Naive thymus-derived CD4-positive, alpha-beta T cell (primary cell): ENCODE measurements at regions not wholly inside any gene's neighbourhood (a gene's known extent, or its start where the extent isn't known, plus 50 kb on each side); places are given as distances from the start of the nearest gene placed in this dataset.

Experiments
- ATAC-seq: fragments of 150-1000 bp; cut with Tn5 transposase; 2 replicates; pipeline ENCODE4 v1.10.0; 2021; ENCODE audit warnings: mild to moderate bottlenecking, moderate library complexity
- CTCF ChIA-PET: fragments of 350-600 bp; sonication (Branson Sonifier 250); formaldehyde crosslinking; loops from one replicate; lab custom pipeline; 2021; ENCODE audit warnings: antibody characterized with exemption; lab: Charles Lee
- POLR2A ChIA-PET: fragments of 350-600 bp; sonication (Branson Sonifier 250); formaldehyde crosslinking; loops from one replicate; lab custom pipeline; 2021; ENCODE audit warnings: antibody characterized with exemption, inconsistent platforms; lab: Charles Lee
- DNase-seq, 9 donors: peaks; one replicate each; pipeline versions ENCODE4 v3.0.0 to v3.0.0-alpha.2; 2020 to 2022; ENCODE audit warnings: mixed read lengths in 1 of 9
- H3K27ac ChIP-seq: one replicate; pipeline ENCODE4 v1.7.0; 2013; ENCODE audit warnings: mild to moderate bottlenecking, low read depth, low read length, moderate library complexity
- H3K27me3 ChIP-seq, 2 donors: one replicate each; pipeline ENCODE4 v1.7.0; 2013; ENCODE audit warnings: low read length in 2 of 2, mild to moderate bottlenecking in 2 of 2, moderate library complexity in 2 of 2; ENCODE audit not compliant: control insufficient read depth in 2 of 2, insufficient read depth in 2 of 2
- H3K36me3 ChIP-seq, 3 experiments: 1 replicate in 2 of 3; 2 replicates in 1 of 3; pipeline ENCODE4 v1.7.0; 2013; ENCODE audit warnings: low read length in 3 of 3, mild to moderate bottlenecking in 3 of 3, moderate library complexity in 1 of 3; ENCODE audit not compliant: insufficient read depth in 3 of 3, control insufficient read depth in 2 of 3
- H3K4me1 ChIP-seq, 2 donors: one replicate each; pipeline ENCODE4 v1.7.0; 2013; ENCODE audit warnings: low read length in 2 of 2, mild to moderate bottlenecking in 2 of 2, moderate library complexity in 1 of 2; ENCODE audit not compliant: control insufficient read depth in 2 of 2, insufficient read depth in 2 of 2
- H3K4me3 ChIP-seq: 2 replicates; pipeline ENCODE4 v1.7.0; 2013; ENCODE audit warnings: mild to moderate bottlenecking, low read length
- H3K9me3 ChIP-seq, 3 experiments: 1 replicate in 2 of 3; 2 replicates in 1 of 3; pipeline ENCODE4 v1.7.0; 2013; ENCODE audit warnings: low read length in 3 of 3; ENCODE audit not compliant: control insufficient read depth in 2 of 3
- H3K27ac Mint-ChIP-seq, 9 donors: one replicate each; pipeline ENCODE4 v1.8.0; 2020 to 2022; ENCODE audit warnings: mixed read lengths in 9 of 9, mild to moderate bottlenecking in 8 of 9, moderate library complexity in 5 of 9, inconsistent platforms in 2 of 9
- H3K27me3 Mint-ChIP-seq, 5 donors: one replicate each; pipeline ENCODE4 v1.8.0; 2021 to 2022; ENCODE audit warnings: mixed read lengths in 5 of 5, mild to moderate bottlenecking in 1 of 5
- H3K36me3 Mint-ChIP-seq, 5 donors: one replicate each; pipeline ENCODE4 v1.8.0; 2020 to 2022; ENCODE audit warnings: mixed read lengths in 5 of 5, mild to moderate bottlenecking in 3 of 5, inconsistent platforms in 1 of 5
- H3K4me1 Mint-ChIP-seq, 7 donors: one replicate each; pipeline ENCODE4 v1.8.0; 2020 to 2022; ENCODE audit warnings: mixed read lengths in 7 of 7, mild to moderate bottlenecking in 3 of 7, inconsistent platforms in 1 of 7
- H3K4me3 Mint-ChIP-seq, 10 donors: one replicate each; pipeline ENCODE4 v1.8.0; 2020 to 2022; ENCODE audit warnings: mild to moderate bottlenecking in 10 of 10, mixed read lengths in 10 of 10, moderate library complexity in 6 of 10, inconsistent platforms in 2 of 10
- H3K9me3 Mint-ChIP-seq, 11 donors: one replicate each; pipeline ENCODE4 v1.8.0; 2020 to 2022; ENCODE audit warnings: mixed read lengths in 11 of 11, mild to moderate bottlenecking in 4 of 11, inconsistent platforms in 1 of 11, moderate library complexity in 1 of 11
- intact Hi-C, 2 donors: fragments of 100-400 bp; cut with micrococcal nuclease; formaldehyde crosslinking; loops; one replicate each; pipeline ENCODE4 v1.15.1; 2023

- H3K36me3 ChIP-seq, result no peaks in the 10 kb centered on the region
These were observed 377.1 kb downstream of the SOX9 start for GRCh38 chr17:72497915-72498314.

GRCh38 chr17:72498364-72499210 lies 377.8 kb downstream of the SOX9 start:
- ATAC-seq (no peak), DNase-seq (no peak)
- no peak overlapping the region for H3K4me3 Mint-ChIP-seq
- no peaks in the 10 kb centered on the region for H3K27me3 ChIP-seq
- no peaks in the 10 kb centered on the region for H3K36me3 ChIP-seq
- peaks cover 0 to 9% (median 0%) of the 10 kb centered on the region in 11 donors for H3K9me3 Mint-ChIP-seq
- H3K4me1 Mint-ChIP-seq, result peaks cover 0 to 6% (median 0%) of the 10 kb centered on the region in 7 donors
- intact Hi-C loops, result no loop called here
- ChIA-PET POLR2A (interaction anchor here (0.9 kb wide), 1 partner anchor 21 kb away, joined by 3 read pairs; no protein-coding TSS in a partner anchor), CTCF (interaction anchor here (0.6 kb wide), 1 partner anchor 39 kb away, joined by 3 read pairs; no protein-coding TSS in a partner anchor)
- peaks cover 0 to 33% (median 20%) of the 10 kb centered on the region in 5 donors for H3K27me3 Mint-ChIP-seq
- H3K4me1 ChIP-seq, result no peaks in the 10 kb centered on the region
- H3K4me3 ChIP-seq, result no peak overlapping the region
- no peak overlapping the region for H3K27ac Mint-ChIP-seq
- no peaks in the 10 kb centered on the region for H3K36me3 Mint-ChIP-seq
- H3K27ac ChIP-seq, result no peak overlapping the region
- no peaks in the 10 kb centered on the region for H3K9me3 ChIP-seq

More at GRCh38 chr17:72497915-72498314, 377.1 kb downstream of the SOX9 start:
- Histone ChIP-seq H3K27ac (no peak overlapping the region), H3K27me3 (no peaks in the 10 kb centered on the region), H3K4me1 (no peaks in the 10 kb centered on the region), H3K9me3 (no peaks in the 10 kb centered on the region), H3K4me3 (no peak overlapping the region)
- DNase-seq, result no peak
- intact Hi-C loops, result no loop called here
- no peak overlapping the region for H3K4me3 Mint-ChIP-seq
- H3K27ac Mint-ChIP-seq, result no peak overlapping the region
- no peaks in the 10 kb centered on the region for H3K36me3 Mint-ChIP-seq
- peaks cover 0 to 27% (median 14%) of the 10 kb centered on the region in 5 donors for H3K27me3 Mint-ChIP-seq
- ATAC-seq, result no peak
- H3K4me1 Mint-ChIP-seq, result peaks cover 0 to 2% (median 0%) of the 10 kb centered on the region in 7 donors
- POLR2A ChIA-PET, result interaction anchor here (0.9 kb wide), 1 partner anchor 22 kb away, joined by 3 read pairs; no protein-coding TSS in a partner anchor
- H3K9me3 Mint-ChIP-seq, result peaks cover 0 to 9% (median 0%) of the 10 kb centered on the region in 11 donors
- CTCF ChIA-PET, result no interaction called here

GRCh38 chr17:72501404-72502370 lies 380.9 kb downstream of the SOX9 start:
- H3K9me3 ChIP-seq, result no peaks in the 10 kb centered on the region
- CTCF ChIA-PET, result no interaction called here
- intact Hi-C loops, result no loop called here
- H3K4me1 ChIP-seq, result no peaks in the 10 kb centered on the region
- Mint-ChIP-seq H3K27ac (no peak overlapping the region), H3K27me3 (peaks cover 0 to 43% (median 21%) of the 10 kb centered on the region in 5 donors), H3K4me3 (no peak overlapping the region), H3K4me1 (peaks cover 0 to 6% (median 0%) of the 10 kb centered on the region in 7 donors), H3K9me3 (peaks cover 0 to 14% (median 1%) of the 10 kb centered on the region in 11 donors), H3K36me3 (peaks cover 0 to 6% (median 0%) of the 10 kb centered on the region in 5 donors)
- no peak for ATAC-seq
- H3K4me3 ChIP-seq, result no peak overlapping the region
- H3K27ac ChIP-seq, result no peak overlapping the region
- POLR2A ChIA-PET, result no interaction called here
- no peak for DNase-seq
- no peaks in the 10 kb centered on the region for H3K27me3 ChIP-seq
- H3K36me3 ChIP-seq, result no peaks in the 10 kb centered on the region

- no peaks in the 10 kb centered on the region for H3K36me3 ChIP-seq
- no peak overlapping the region for H3K4me3 ChIP-seq
- Mint-ChIP-seq H3K27ac (no peak overlapping the region), H3K4me1 (peaks cover 0 to 6% (median 0%) of the 10 kb centered on the region in 7 donors), H3K36me3 (peaks cover 0 to 6% (median 0%) of the 10 kb centered on the region in 5 donors), H3K27me3 (peaks cover 0 to 42% (median 21%) of the 10 kb centered on the region in 5 donors), H3K9me3 (peaks cover 0 to 11% (median 0%) of the 10 kb centered on the region in 11 donors), H3K4me3 (peak overlapping the region in 1 of 10 donors; percentile 14)
- no peaks in the 10 kb centered on the region for H3K27me3 ChIP-seq
- H3K27ac ChIP-seq, result no peak overlapping the region
- POLR2A ChIA-PET, result no interaction called here
- DNase-seq (no peak), ATAC-seq (no peak)
- CTCF ChIA-PET, result no interaction called here
- intact Hi-C loops, result no loop called here
- no peaks in the 10 kb centered on the region for H3K9me3 ChIP-seq
- no peaks in the 10 kb centered on the region for H3K4me1 ChIP-seq
These were observed 381.8 kb downstream of the SOX9 start for GRCh38 chr17:72502371-72503341.

- Histone ChIP-seq H3K4me1 (no peaks in the 10 kb centered on the region), H3K27me3 (no peaks in the 10 kb centered on the region), H3K4me3 (no peak overlapping the region), H3K9me3 (no peaks in the 10 kb centered on the region), H3K36me3 (no peaks in the 10 kb centered on the region), H3K27ac (no peak overlapping the region)
- CTCF ChIA-PET, result no interaction called here
- Mint-ChIP-seq H3K4me3 (no peak overlapping the region), H3K4me1 (peaks cover 0 to 6% (median 0%) of the 10 kb centered on the region in 7 donors), H3K9me3 (peaks cover 0 to 11% (median 0%) of the 10 kb centered on the region in 11 donors), H3K36me3 (peaks cover 0 to 6% (median 0%) of the 10 kb centered on the region in 5 donors), H3K27ac (no peak overlapping the region), H3K27me3 (peaks cover 0 to 41% (median 21%) of the 10 kb centered on the region in 5 donors)
- no peak for ATAC-seq
- POLR2A ChIA-PET, result no interaction called here
- no peak for DNase-seq
- intact Hi-C loops, result no loop called here
These were observed 382.7 kb downstream of the SOX9 start for GRCh38 chr17:72503556-72503955.
